NCI-H2107 treated with DMSO at 0.1 percent for 48 hours (cell line): ENCODE measurements at regions not wholly inside any gene's neighbourhood (a gene's known extent, or its start where the extent isn't known, plus 50 kb on each side); places are given as distances from the start of the nearest gene placed in this dataset.
"Not testable (repeated sequence)": the region's sequence is repeated elsewhere in the genome, so short reads cannot be mapped to it uniquely, and the experiment has no call there.

Experiments
- DNase-seq: peaks from one replicate; lab custom pipeline; 2025; ENCODE audit not compliant: unreplicated experiment; lab: John Stamatoyannopoulos, UW

DNA sequence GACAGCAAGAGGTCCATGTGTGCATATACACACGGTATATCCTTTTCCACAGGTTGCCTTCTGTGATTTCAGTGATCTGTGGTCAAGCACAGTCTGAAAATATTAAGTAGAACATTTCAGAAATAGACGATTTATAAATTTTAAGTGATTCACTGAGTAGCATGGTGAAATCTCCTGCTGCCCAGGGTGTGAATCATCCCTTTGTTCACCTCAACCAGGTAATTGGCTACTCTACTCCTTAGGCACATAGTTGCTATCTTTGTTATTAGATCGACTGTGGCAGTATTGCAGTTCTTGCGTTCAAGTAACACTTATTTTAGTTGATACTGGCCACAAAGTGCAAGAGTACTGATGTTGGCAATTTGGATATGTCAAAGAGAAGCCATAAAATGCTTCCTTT, 1421.7 kb downstream of the GRIK2 start:
- no peak for DNase-seq

DNA sequence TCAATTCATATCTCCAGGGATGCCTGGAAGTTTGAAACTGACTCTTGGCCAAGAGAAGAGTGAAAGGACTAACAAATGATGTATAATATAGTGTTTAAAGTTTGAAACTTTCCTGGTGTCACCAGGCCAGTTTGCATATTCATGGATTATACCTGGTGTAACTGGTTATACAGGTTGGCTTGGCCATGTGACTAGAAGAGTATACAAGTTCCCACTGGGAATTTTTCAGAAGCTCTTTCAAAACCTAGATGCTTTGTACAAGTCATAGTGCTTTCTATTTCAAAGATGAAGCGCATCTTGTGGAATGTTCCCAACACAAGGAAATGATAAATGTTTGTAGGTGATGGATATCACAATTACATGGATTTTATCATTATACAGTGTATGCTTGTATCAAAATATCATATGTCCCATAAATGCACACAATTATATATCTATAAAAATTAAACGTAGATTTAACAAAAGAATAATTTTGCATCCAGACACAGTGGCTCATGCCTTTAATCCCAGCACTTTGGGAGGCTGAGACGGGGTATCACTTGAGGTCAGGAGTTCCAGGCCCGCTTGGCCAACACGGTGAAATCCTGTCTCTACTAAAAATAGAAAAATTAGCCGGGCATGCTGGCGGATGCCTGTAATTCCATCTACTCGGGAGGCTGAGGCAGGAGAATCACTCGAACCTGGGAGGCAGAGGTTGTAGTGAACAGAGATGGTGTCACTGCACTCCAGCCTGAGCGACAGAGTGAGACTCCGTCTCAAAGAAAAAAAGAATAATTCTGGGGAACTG, 1420.2 kb downstream of the GRIK2 start:
- no peak for DNase-seq

- DNase-seq: no peak
Measured at GRCh38 chr6:102812242-102812641, 1418.7 kb downstream of the GRIK2 start.

DNA sequence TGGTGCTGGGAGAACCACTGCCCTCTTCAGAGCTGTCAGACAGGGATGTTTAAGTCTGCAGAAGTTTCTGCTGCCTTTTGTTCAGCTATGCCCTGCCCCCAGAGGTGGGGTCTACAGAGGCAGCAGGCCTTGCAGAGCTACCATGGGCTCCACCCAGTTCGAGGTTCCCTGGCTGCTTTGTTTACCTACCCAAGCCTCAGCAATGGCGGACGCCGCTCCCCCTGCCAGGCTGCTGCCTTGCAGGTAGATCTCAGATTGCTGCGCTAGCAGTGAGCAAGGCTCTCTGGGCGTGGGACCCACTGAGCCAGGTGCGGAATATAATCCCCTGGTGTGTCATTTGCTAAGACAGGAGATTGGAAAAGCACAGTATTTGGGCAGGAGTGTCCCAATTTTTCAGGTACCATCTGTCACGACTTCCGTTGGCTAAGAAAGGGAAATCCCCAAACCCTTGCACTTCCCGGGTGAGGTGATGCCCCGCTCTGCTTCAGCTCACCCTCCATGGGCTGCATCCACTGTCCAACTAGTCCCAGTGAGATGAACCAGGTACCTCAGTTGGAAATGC, 1415.5 kb downstream of the GRIK2 start:
- not testable (repeated sequence) for DNase-seq

DNA sequence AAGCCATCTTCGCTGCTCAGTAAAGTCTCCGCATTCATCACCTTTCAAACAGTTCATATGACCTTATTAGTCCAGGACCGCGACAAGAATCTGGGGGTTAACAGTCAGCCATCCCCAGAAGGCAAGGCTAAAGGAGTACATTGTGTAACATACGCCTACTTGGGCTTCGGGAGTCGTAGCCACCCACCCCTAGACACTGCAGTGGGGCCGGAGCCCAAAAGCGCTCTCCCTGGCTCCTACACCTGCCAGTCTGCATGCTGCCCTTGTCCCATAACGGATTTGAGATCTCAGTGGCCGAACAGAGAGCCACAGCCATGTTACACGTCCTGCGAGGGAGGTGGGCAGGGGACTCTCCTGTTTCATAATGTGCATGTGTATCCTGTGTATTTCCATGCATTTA, 1405.5 kb downstream of the GRIK2 start:
- DNase-seq: no peak

DNA sequence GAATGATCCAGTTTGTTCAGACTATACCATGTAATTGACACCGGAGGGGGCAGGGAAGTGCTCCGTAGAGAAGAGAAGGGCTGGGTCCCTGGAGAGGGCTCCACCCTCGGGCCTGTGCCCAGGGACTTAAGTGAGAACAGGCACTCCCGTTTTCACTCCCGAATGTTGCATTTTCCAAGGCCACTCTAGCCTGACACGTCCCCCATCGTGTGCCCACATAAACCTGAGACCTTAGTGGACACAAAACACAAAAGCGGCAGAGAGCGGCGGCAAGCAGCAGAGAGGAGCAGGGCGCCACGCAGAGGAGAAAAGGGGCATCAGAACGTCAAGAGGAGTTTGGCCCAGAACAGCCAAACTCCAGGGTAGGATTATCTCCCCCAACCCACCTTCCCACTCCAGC, 1405.1 kb downstream of the GRIK2 start:
- no peak for DNase-seq

DNA sequence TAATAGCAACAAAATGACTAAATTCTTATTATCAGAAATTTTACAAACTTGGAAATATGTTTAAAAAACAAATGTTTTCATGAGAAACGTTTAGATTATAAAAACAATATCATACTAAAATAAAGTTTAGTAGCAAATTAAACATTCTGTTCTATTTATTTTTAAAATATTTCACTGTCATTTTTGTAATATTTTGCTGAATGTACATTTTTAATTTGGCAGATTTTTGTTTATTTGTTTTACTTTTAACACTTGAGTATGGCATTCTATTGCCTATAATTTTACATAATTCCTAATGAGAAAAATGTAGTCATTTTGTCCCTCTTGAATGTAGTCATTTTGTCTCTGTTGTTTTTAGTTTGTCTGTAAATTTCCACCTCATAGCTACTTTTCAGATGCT, 1400.2 kb downstream of the GRIK2 start:
- DNase-seq: no peak

DNA sequence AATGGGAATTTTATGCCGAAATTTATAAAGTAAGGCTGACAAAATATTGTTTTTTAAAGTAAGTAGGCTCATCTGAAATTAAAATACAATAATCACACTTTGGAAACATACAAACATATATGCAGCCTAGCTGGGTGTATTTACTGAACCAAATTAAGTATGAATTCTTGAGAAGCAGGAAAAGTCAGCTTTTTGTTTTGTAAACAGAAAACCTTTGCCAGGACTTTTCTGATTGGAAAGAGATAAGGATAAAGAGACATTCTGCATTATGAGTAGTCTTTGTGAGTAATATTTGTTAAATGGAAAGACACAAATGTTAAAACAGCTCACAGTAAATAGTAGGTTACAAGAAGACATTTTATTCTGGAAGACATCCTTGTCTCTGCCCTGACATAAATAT, 1380.8 kb downstream of the GRIK2 start:
- no peak for DNase-seq

GRCh38 chr6:102773636-102774035, 1380.1 kb downstream of the GRIK2 start:
- DNase-seq: no peak

GRCh38 chr6:102766963-102767362, 1373.5 kb downstream of the GRIK2 start:
- DNase-seq: no peak

DNA sequence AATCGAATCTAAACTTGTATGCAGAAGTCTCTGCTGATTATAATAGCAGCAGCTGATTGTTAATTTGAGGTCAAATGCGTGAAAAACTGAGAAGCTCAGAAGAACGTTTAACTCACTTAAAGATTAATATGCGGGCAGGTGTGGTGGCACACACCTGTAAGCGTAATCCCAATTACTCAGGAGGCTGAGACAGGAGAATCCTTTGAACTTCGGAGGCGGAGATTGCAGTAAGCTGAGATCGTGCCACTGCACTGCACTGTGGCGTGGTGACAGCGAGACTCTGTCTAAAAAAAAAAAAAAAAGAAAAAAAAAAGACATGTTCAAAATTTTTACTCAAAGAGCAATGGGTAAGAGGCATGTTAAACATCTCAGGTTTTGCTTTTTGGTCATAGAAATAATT, 1370.8 kb downstream of the GRIK2 start:
- DNase-seq: no peak

GRCh38 chr6:102763891-102764290, 1370.4 kb downstream of the GRIK2 start:
- no peak for DNase-seq

DNA sequence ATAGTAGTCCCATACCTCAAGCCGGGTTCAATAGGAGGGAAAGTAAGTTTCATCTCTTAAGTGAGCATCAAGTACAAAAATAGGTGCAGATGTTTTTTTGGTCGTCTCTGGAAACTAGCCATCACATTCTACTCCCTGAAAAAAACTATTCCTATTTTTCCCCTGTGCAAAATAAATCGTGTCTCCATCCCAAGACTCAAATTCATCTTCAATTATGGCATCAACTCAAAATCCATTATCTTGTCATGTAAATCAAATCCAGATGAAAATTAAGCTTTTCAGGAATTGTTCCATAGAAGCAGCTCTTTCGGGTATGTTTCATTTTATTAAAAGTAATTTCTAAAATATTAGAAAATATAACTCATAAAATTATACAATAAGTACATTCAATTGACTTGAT, 1368.4 kb downstream of the GRIK2 start:
- no peak for DNase-seq

- no peak for DNase-seq
Measured at GRCh38 chr6:102759415-102759814, 1365.9 kb downstream of the GRIK2 start.

GRCh38 chr6:102758536-102758935, 1365.0 kb downstream of the GRIK2 start:
- DNase-seq: not testable (repeated sequence)

- DNase-seq: no peak
Measured at GRCh38 chr6:102749210-102749971, 1355.9 kb downstream of the GRIK2 start.

DNA sequence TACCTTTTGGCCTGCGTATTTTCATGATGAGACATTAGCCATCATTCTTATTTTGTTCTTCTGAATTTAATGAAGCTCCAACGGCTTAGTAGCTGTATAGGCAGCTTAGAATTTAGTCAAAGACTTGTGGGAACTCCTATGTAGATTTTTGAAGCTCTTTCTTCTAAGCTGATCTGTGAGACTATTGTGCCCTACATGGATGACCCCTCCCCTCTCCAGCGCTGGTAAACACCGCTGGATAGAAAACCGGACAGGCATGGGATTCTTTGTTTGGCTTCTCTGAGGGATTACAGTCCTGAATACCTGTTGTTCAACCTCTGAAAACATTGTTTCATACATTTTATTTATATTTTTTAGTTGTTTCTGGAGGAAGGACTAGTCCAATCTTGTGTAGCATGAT, 1353.4 kb downstream of the GRIK2 start:
- no peak for DNase-seq

DNA sequence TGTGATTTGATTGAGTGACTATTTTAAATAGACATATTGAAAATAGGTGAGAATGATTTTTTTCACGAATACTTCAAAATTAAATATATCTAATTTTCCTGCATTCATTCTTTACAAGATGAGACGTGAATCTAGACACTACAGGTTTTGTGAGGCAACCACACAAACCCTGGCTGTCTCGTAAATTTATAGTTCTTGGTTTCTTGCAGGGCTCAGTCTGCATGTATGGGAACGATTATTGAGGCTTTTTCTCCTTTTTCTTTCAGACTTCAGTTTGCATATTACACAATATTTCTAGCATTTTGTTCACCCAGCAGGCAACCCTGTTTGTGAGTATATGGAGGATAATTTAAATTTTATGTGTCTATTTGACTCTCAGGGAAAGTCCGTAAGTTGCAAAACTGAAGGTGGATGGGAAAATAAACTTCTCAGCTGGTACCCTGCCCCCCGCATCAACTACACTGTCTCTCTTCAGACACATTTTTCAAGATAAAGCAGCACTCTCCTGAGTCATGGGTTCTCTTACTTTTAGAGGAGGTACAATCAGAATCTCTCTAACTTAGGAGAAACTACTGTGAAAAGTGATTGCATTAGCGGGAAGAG, 1349.3 kb downstream of the GRIK2 start:
- no peak for DNase-seq

DNA sequence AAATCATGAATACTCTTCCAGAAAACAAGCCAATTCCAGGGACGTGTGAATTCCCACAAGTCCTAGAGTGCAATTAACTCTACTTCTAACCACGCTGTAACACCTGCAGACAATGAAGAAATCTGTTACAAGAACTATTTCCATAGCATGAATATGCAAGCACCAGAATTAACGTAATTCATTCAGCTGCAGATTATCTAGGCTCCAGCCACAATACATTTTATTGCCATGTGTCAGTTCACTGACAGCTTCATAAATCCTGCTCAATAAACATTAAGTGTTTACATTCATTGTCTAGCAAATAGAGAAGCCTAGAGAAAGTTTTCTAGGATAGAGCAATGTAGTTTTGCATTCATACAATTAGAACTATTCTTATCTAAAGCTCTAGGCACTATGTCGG, 1348.5 kb downstream of the GRIK2 start:
- peak; percentile 3 for DNase-seq

GRCh38 chr6:102736941-102737368, 1343.4 kb downstream of the GRIK2 start:
- no peak for DNase-seq

DNA sequence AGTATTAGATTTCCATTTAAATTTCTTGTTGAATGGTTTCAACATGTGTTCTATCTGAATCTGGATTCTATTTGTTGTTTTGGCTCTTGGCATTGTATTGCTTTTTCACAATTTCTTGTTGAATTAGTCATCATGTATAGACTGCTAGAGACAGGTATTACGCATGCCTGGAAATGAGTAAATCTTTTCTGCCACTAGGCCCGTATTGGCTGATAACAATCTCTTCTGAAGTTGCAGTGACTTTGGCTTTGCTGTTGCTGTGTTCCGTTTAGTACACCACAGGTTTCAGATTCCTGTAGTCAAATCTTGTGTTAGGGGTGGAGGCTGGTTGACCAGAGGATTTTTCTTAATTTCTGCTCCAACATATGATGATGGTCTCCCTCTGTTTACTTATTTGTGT, 1339.4 kb downstream of the GRIK2 start:
- DNase-seq: no peak

DNA sequence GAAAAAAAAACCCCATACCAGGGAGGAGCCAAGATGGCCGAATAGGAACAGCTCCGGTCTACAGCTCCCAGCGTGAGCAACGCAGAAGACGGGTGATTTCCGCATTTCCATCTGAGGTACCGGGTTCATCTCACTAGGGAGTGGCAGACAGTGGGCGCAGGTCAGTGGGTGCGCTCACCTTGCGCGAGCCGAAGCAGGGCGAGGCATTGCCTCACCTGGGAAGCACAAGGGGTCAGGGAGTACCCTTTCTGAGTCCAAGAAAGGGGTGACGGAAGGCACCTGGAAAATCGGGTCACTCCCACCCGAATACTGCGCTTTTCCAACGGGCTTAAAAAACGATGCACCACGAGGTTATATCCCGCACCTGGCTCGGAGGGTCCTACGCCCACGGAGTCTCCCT, 1328.6 kb downstream of the GRIK2 start:
- not testable (repeated sequence) for DNase-seq
